ENCODE measurements at regions not wholly inside any gene's neighbourhood (a gene's known extent, or its start where the extent isn't known, plus 50 kb on each side); places are given as distances from the start of the nearest gene placed in this dataset.
A peak's percentile ranks its signal among the peaks of the same experiment; 100 is the strongest.

GRCh38 chr1:189513091-189513490 lies 964.6 kb downstream of the BRINP3 start:
- H3K79me1 ChIP-seq (ENCODE audit: low read length), result no peaks in the 10 kb centered on the region
- no peak for DNase-seq
- no peak overlapping the region for H3K4ac ChIP-seq (ENCODE audit: low read depth, low read length)
- no peaks in the 10 kb centered on the region for H3K79me2 ChIP-seq (ENCODE audit: control insufficient read depth, insufficient read depth, low read length, poor library complexity)
- H3K4me2 ChIP-seq (ENCODE audit: low read length), result no peak overlapping the region
- no peak overlapping the region for H2BK5ac ChIP-seq (ENCODE audit: low read depth, low read length, poor library complexity)
- no CpG with 5 or more reads among the region's 6 CpGs for WGBS (ENCODE audit: extremely low coverage, insufficient coverage, insufficient read length)
- H3K27me3 ChIP-seq (ENCODE audit: insufficient read depth, low read length), result no peaks in the 10 kb centered on the region
- H4K91ac ChIP-seq (ENCODE audit: low read depth, low read length), result no peak overlapping the region
- no peak overlapping the region for H2AFZ ChIP-seq (ENCODE audit: insufficient read depth, low read length, poor library complexity)
- no peaks in the 10 kb centered on the region for H3K4me1 ChIP-seq (ENCODE audit: control insufficient read depth in 1 of 2, insufficient read depth in 2 of 2, low read length in 2 of 2)
- H3K4me3 ChIP-seq (ENCODE audit: low read depth, low read length), result no peak overlapping the region
- H3K9ac ChIP-seq (ENCODE audit: low read length), result no peak overlapping the region
- peaks cover 1% of the 10 kb centered on the region for H3K9me3 ChIP-seq (ENCODE audit: insufficient read depth, low read depth, low read length)
- no peak overlapping the region for H4K8ac ChIP-seq (ENCODE audit: low read depth, low read length)
- no peaks in the 10 kb centered on the region for H3K36me3 ChIP-seq (ENCODE audit: control insufficient read depth in 1 of 2, insufficient read depth in 2 of 2, low read length in 2 of 2)
- no peak overlapping the region for H4K12ac ChIP-seq (ENCODE audit: low read depth, low read length)
- no peak overlapping the region for H2BK12ac ChIP-seq (ENCODE audit: low read length)
- no peak overlapping the region for H2BK120ac ChIP-seq (ENCODE audit: insufficient read depth, low read length, poor library complexity)
- H2AK5ac ChIP-seq (ENCODE audit: low read length), result no peak overlapping the region
- no peak overlapping the region for H3K23ac ChIP-seq (ENCODE audit: low read length)
- H3K27ac ChIP-seq (ENCODE audit: low read depth, low read length), result no peak overlapping the region
- H3K18ac ChIP-seq (ENCODE audit: low read length), result no peak overlapping the region
- no peak overlapping the region for H3K14ac ChIP-seq (ENCODE audit: low read length)

GRCh38 chr1:189522441-189522840 lies 955.2 kb downstream of the BRINP3 start:
- H3K79me2 ChIP-seq (ENCODE audit: control insufficient read depth, insufficient read depth, low read length, poor library complexity), result no peaks in the 10 kb centered on the region
- no peak overlapping the region for H3K27ac ChIP-seq (ENCODE audit: low read depth, low read length)
- no peak overlapping the region for H2BK12ac ChIP-seq (ENCODE audit: low read length)
- H3K4me2 ChIP-seq (ENCODE audit: low read length), result no peak overlapping the region
- H3K36me3 ChIP-seq (ENCODE audit: control insufficient read depth in 1 of 2, insufficient read depth in 2 of 2, low read length in 2 of 2), result no peaks in the 10 kb centered on the region
- no peak overlapping the region for H4K8ac ChIP-seq (ENCODE audit: low read depth, low read length)
- no peak overlapping the region for H2AK5ac ChIP-seq (ENCODE audit: low read length)
- H2BK120ac ChIP-seq (ENCODE audit: insufficient read depth, low read length, poor library complexity), result no peak overlapping the region
- H3K9me3 ChIP-seq (ENCODE audit: insufficient read depth, low read depth, low read length), result no peaks in the 10 kb centered on the region
- H4K12ac ChIP-seq (ENCODE audit: low read depth, low read length), result no peak overlapping the region
- H3K27me3 ChIP-seq (ENCODE audit: insufficient read depth, low read length), result no peaks in the 10 kb centered on the region
- no peak overlapping the region for H2AFZ ChIP-seq (ENCODE audit: insufficient read depth, low read length, poor library complexity)
- H3K4me3 ChIP-seq (ENCODE audit: low read depth, low read length), result no peak overlapping the region
- H3K79me1 ChIP-seq (ENCODE audit: low read length), result no peaks in the 10 kb centered on the region
- H3K18ac ChIP-seq (ENCODE audit: low read length), result no peak overlapping the region
- H2BK5ac ChIP-seq (ENCODE audit: low read depth, low read length, poor library complexity), result no peak overlapping the region
- no peak overlapping the region for H3K9ac ChIP-seq (ENCODE audit: low read length)
- no peak overlapping the region for H3K14ac ChIP-seq (ENCODE audit: low read length)
- no peaks in the 10 kb centered on the region for H3K4me1 ChIP-seq (ENCODE audit: control insufficient read depth in 1 of 2, insufficient read depth in 2 of 2, low read length in 2 of 2)
- no peak overlapping the region for H3K23ac ChIP-seq (ENCODE audit: low read length)
- DNase-seq, result no peak
- no CpG with 5 or more reads among the region's 6 CpGs for WGBS (ENCODE audit: extremely low coverage, insufficient coverage, insufficient read length)
- H4K91ac ChIP-seq (ENCODE audit: low read depth, low read length), result no peak overlapping the region
- H3K4ac ChIP-seq (ENCODE audit: low read depth, low read length), result no peak overlapping the region

- H3K4ac ChIP-seq (ENCODE audit: low read depth, low read length), result no peak overlapping the region
- no peaks in the 10 kb centered on the region for H3K27me3 ChIP-seq (ENCODE audit: insufficient read depth, low read length)
- no peak overlapping the region for H4K91ac ChIP-seq (ENCODE audit: low read depth, low read length)
- peak; percentile 20 to 85 for DNase-seq
- no peak overlapping the region for H4K12ac ChIP-seq (ENCODE audit: low read depth, low read length)
- no CpG with 5 or more reads among the region's 1 CpG for WGBS (ENCODE audit: extremely low coverage, insufficient coverage, insufficient read length)
- no peak overlapping the region for H2BK5ac ChIP-seq (ENCODE audit: low read depth, low read length, poor library complexity)
- H3K79me1 ChIP-seq (ENCODE audit: low read length), result no peaks in the 10 kb centered on the region
- no peak overlapping the region for H3K27ac ChIP-seq (ENCODE audit: low read depth, low read length)
- no peaks in the 10 kb centered on the region for H3K79me2 ChIP-seq (ENCODE audit: control insufficient read depth, insufficient read depth, low read length, poor library complexity)
- no peak overlapping the region for H3K23ac ChIP-seq (ENCODE audit: low read length)
- no peaks in the 10 kb centered on the region for H3K4me1 ChIP-seq (ENCODE audit: control insufficient read depth in 1 of 2, insufficient read depth in 2 of 2, low read length in 2 of 2)
- H3K18ac ChIP-seq (ENCODE audit: low read length), result no peak overlapping the region
- no peak overlapping the region for H2BK120ac ChIP-seq (ENCODE audit: insufficient read depth, low read length, poor library complexity)
- no peak overlapping the region for H3K9ac ChIP-seq (ENCODE audit: low read length)
- no peak overlapping the region for H2BK12ac ChIP-seq (ENCODE audit: low read length)
- H3K36me3 ChIP-seq (ENCODE audit: control insufficient read depth in 1 of 2, insufficient read depth in 2 of 2, low read length in 2 of 2), result no peaks in the 10 kb centered on the region
- H2AFZ ChIP-seq (ENCODE audit: insufficient read depth, low read length, poor library complexity), result no peak overlapping the region
- H4K8ac ChIP-seq (ENCODE audit: low read depth, low read length), result no peak overlapping the region
- H2AK5ac ChIP-seq (ENCODE audit: low read length), result no peak overlapping the region
- H3K9me3 ChIP-seq (ENCODE audit: insufficient read depth, low read depth, low read length), result no peaks in the 10 kb centered on the region
- H3K4me3 ChIP-seq (ENCODE audit: low read depth, low read length), result no peak overlapping the region
- H3K4me2 ChIP-seq (ENCODE audit: low read length), result no peak overlapping the region
- no peak overlapping the region for H3K14ac ChIP-seq (ENCODE audit: low read length)
These were observed 953.2 kb downstream of the BRINP3 start for GRCh38 chr1:189524501-189524900.

GRCh38 chr1:189530162-189530561 lies 947.5 kb downstream of the BRINP3 start:
- H3K23ac ChIP-seq (ENCODE audit: low read length), result no peak overlapping the region

More at GRCh38 chr1:189530162-189530561, 947.5 kb downstream of the BRINP3 start:
- Histone ChIP-seq H3K9ac (ENCODE audit: low read length) (no peak overlapping the region), H2AK5ac (ENCODE audit: low read length) (no peak overlapping the region), H3K27me3 (ENCODE audit: insufficient read depth, low read length) (no peaks in the 10 kb centered on the region), H3K79me2 (ENCODE audit: control insufficient read depth, insufficient read depth, low read length, poor library complexity) (no peaks in the 10 kb centered on the region), H4K12ac (ENCODE audit: low read depth, low read length) (no peak overlapping the region), H3K79me1 (ENCODE audit: low read length) (no peaks in the 10 kb centered on the region), H3K36me3 (ENCODE audit: control insufficient read depth in 1 of 2, insufficient read depth in 2 of 2, low read length in 2 of 2) (no peaks in the 10 kb centered on the region), H3K4ac (ENCODE audit: low read depth, low read length) (no peak overlapping the region), H3K4me3 (ENCODE audit: low read depth, low read length) (no peak overlapping the region), H3K14ac (ENCODE audit: low read length) (no peak overlapping the region), H4K91ac (ENCODE audit: low read depth, low read length) (no peak overlapping the region), H2BK5ac (ENCODE audit: low read depth, low read length, poor library complexity) (no peak overlapping the region), H3K27ac (ENCODE audit: low read depth, low read length) (no peak overlapping the region), H3K4me2 (ENCODE audit: low read length) (no peak overlapping the region), H3K18ac (ENCODE audit: low read length) (no peak overlapping the region), H4K8ac (ENCODE audit: low read depth, low read length) (no peak overlapping the region), H3K9me3 (ENCODE audit: insufficient read depth, low read depth, low read length) (no peaks in the 10 kb centered on the region), H2BK12ac (ENCODE audit: low read length) (no peak overlapping the region), H3K4me1 (ENCODE audit: control insufficient read depth in 1 of 2, insufficient read depth in 2 of 2, low read length in 2 of 2) (no peaks in the 10 kb centered on the region), H2AFZ (ENCODE audit: insufficient read depth, low read length, poor library complexity) (no peak overlapping the region), H2BK120ac (ENCODE audit: insufficient read depth, low read length, poor library complexity) (no peak overlapping the region)
- DNase-seq, result no peak
- no CpG with 5 or more reads among the region's 5 CpGs for WGBS (ENCODE audit: extremely low coverage, insufficient coverage, insufficient read length)

Measured in trophoblast cell (in vitro differentiated cells and primary cell).